Liver (tissue), 8 donors: ENCODE measurements at regions not wholly inside any gene's neighbourhood (a gene's known extent, or its start where the extent isn't known, plus 50 kb on each side); places are given as distances from the start of the nearest gene placed in this dataset.

Source experiments
- DNase-seq: peaks from one replicate; pipeline ENCODE4 v3.0.0-alpha.2; 2017; ENCODE audit warnings: low spot score
- H3K27ac ChIP-seq, 2 donors: one replicate each; pipeline ENCODE4 v1.7.0; 2013; ENCODE audit warnings: inconsistent platforms in 2 of 2, low read length in 2 of 2, control low read depth in 1 of 2, low read depth in 1 of 2, mild to moderate bottlenecking in 1 of 2
- H3K27me3 ChIP-seq, 4 donors: one replicate each; pipeline versions ENCODE4 v1.6.1 to v1.7.0; 2013; ENCODE audit warnings: low read length in 3 of 4, inconsistent platforms in 1 of 4, mild to moderate bottlenecking in 1 of 4, moderate library complexity in 1 of 4; ENCODE audit not compliant: control insufficient read depth in 4 of 4, insufficient read depth in 4 of 4
- H3K36me3 ChIP-seq, 4 donors: one replicate each; pipeline versions ENCODE4 v1.6.1 to v1.7.0; 2013; ENCODE audit warnings: low read length in 3 of 4, mild to moderate bottlenecking in 3 of 4, low read depth in 1 of 4, moderate library complexity in 1 of 4; ENCODE audit not compliant: control insufficient read depth in 4 of 4, insufficient read depth in 3 of 4
- H3K4me1 ChIP-seq, 4 donors: one replicate each; pipeline versions ENCODE4 v1.6.1 to v1.7.0; 2013; ENCODE audit warnings: low read length in 3 of 4, mild to moderate bottlenecking in 3 of 4, moderate library complexity in 1 of 4; ENCODE audit not compliant: control insufficient read depth in 4 of 4, insufficient read depth in 4 of 4
- H3K4me3 ChIP-seq, 3 donors: one replicate each; pipeline versions ENCODE4 v1.6.1 to v1.7.0; 2013; ENCODE audit warnings: low read length in 3 of 3, control low read depth in 1 of 3, low read depth in 1 of 3, mild to moderate bottlenecking in 1 of 3
- H3K9ac ChIP-seq, 2 donors: one replicate each; pipeline ENCODE4 v1.7.0; 2013; ENCODE audit warnings: low read length in 2 of 2, mild to moderate bottlenecking in 2 of 2, moderate library complexity in 2 of 2, control low read depth in 1 of 2, low read depth in 1 of 2
- H3K9me3 ChIP-seq, 4 donors: one replicate each; pipeline versions ENCODE4 v1.6.1 to v1.7.0; 2013; ENCODE audit warnings: low read length in 3 of 4; ENCODE audit not compliant: control insufficient read depth in 4 of 4
- FOXA2 ChIP-seq: IDR thresholded peaks from 2 replicates; pipeline ENCODE4 v1.6.1; 2016; ENCODE audit warnings: antibody characterized with exemption
- HNF4A ChIP-seq, 2 donors: conservative IDR thresholded peaks; 2 replicates each; pipeline ENCODE4 v1.6.1; 2016; ENCODE audit warnings: antibody characterized with exemption in 2 of 2, mild to moderate bottlenecking in 2 of 2
- HNF4G ChIP-seq: IDR thresholded peaks from 2 replicates; pipeline ENCODE4 v1.6.1; 2016; ENCODE audit warnings: antibody characterized with exemption
- JUND ChIP-seq, 2 donors: IDR thresholded peaks; 2 replicates each; pipeline ENCODE4 v1.6.1; 2016; ENCODE audit warnings: antibody characterized with exemption in 2 of 2
- RAD21 ChIP-seq, 2 donors: IDR thresholded peaks; 2 replicates each; pipeline ENCODE4 v1.6.1; 2016; ENCODE audit warnings: antibody characterized with exemption in 2 of 2, mild to moderate bottlenecking in 2 of 2
- RXRA ChIP-seq, 2 donors: IDR thresholded peaks; 2 replicates each; pipeline ENCODE4 v1.6.1; 2017 to 2018; ENCODE audit warnings: antibody characterized with exemption in 2 of 2, mild to moderate bottlenecking in 1 of 2
- TAF1 ChIP-seq: conservative IDR thresholded peaks from 2 replicates; pipeline ENCODE4 v1.6.1; 2016; ENCODE audit warnings: antibody characterized with exemption, mild to moderate bottlenecking
- YY1 ChIP-seq: IDR thresholded peaks from 2 replicates; pipeline ENCODE4 v1.6.1; 2016; ENCODE audit warnings: antibody characterized with exemption, mild to moderate bottlenecking
- WGBS: extraction: QIAGEN DNeasy Blood & Tissue Kit; methylation state at CpG from one replicate; pipeline ENCODE4 v1.1.7; 2013; 5-methylcytosine and 5-hydroxymethylcytosine counted together
- TF ChIP-seq, protein P1 (sequence below): IDR thresholded peaks from 2 replicates; pipeline ENCODE4 v1.6.1; 2016; ENCODE audit warnings: antibody characterized with exemption
- TF ChIP-seq, protein P2 (sequence below): fragments of 150-350 bp; IDR thresholded peaks from 2 replicates; pipeline ENCODE4 v1.5.1; 2017; ENCODE audit warnings: improper control_type of control experiment, low read depth, low read length; ENCODE audit not compliant: missing input control
- TF ChIP-seq, protein P3 (sequence below): IDR thresholded peaks from 2 replicates; pipeline ENCODE4 v1.6.1; 2016; ENCODE audit warnings: antibody characterized with exemption, mild to moderate bottlenecking
- donor health status: healthy.
- donor health status: healthy.
- donor health status: healthy.
- donor health status: healthy.
- donor health status: healthy.

DNA sequence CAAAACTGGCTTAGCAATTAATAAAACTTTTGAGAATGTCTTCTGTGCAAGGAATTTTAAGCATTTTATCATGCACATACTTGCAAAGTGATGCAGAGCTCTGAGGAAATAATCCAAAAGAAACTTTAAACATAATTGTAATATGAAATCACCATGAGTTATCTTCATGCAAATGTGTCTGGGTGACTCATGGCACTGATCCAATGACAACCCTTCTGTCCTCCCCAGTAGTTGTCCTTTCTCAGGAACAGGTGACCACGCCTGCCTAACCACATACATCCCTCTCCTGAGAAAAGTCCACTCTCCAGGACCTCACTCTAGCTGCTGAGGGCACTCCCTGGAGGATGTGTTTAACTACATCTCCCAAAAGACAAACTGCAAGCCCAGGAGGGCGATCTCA lies 530.6 kb upstream of the IL12A start (continued):
- TF ChIP-seq, protein P1, sequence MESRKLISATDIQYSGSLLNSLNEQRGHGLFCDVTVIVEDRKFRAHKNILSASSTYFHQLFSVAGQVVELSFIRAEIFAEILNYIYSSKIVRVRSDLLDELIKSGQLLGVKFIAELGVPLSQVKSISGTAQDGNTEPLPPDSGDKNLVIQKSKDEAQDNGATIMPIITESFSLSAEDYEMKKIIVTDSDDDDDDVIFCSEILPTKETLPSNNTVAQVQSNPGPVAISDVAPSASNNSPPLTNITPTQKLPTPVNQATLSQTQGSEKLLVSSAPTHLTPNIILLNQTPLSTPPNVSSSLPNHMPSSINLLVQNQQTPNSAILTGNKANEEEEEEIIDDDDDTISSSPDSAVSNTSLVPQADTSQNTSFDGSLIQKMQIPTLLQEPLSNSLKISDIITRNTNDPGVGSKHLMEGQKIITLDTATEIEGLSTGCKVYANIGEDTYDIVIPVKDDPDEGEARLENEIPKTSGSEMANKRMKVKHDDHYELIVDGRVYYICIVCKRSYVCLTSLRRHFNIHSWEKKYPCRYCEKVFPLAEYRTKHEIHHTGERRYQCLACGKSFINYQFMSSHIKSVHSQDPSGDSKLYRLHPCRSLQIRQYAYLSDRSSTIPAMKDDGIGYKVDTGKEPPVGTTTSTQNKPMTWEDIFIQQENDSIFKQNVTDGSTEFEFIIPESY, result no peak
- TF ChIP-seq RXRA (IDR thresholded peaks at IDR 0.05), result no peak
- no peak for TF ChIP-seq RAD21 (IDR thresholded peaks at IDR 0.05)

DNA sequence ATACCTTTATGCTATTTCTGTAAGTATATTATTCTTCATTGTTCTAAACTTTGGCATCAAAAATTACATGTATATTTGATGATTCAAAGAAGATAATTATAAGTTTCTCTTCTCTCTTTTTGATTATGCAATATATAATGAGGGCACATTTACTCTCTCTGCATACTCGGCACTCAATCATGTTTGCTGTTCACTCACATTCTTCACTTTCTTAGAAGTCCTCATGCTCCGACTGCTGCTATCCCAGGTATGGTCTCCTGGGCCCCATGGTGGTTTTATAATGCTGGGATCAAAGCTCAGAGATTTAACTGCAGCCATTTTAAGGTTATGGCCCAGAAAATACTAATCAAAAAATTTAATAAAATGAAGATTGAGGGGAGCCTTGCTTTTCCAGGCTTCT lies 529.7 kb upstream of the IL12A start:
- 71% methylated on average over 2 of the region's 2 CpGs for WGBS
- no peak for TF ChIP-seq RXRA (IDR thresholded peaks at IDR 0.05)
- no peak for TF ChIP-seq YY1
- TF ChIP-seq TAF1, result no peak
- no peak for TF ChIP-seq HNF4A (conservative IDR thresholded peaks at IDR 0.05)
- TF ChIP-seq, protein P2, sequence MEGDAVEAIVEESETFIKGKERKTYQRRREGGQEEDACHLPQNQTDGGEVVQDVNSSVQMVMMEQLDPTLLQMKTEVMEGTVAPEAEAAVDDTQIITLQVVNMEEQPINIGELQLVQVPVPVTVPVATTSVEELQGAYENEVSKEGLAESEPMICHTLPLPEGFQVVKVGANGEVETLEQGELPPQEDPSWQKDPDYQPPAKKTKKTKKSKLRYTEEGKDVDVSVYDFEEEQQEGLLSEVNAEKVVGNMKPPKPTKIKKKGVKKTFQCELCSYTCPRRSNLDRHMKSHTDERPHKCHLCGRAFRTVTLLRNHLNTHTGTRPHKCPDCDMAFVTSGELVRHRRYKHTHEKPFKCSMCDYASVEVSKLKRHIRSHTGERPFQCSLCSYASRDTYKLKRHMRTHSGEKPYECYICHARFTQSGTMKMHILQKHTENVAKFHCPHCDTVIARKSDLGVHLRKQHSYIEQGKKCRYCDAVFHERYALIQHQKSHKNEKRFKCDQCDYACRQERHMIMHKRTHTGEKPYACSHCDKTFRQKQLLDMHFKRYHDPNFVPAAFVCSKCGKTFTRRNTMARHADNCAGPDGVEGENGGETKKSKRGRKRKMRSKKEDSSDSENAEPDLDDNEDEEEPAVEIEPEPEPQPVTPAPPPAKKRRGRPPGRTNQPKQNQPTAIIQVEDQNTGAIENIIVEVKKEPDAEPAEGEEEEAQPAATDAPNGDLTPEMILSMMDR, result no peak
- no peak for TF ChIP-seq RAD21 (IDR thresholded peaks at IDR 0.05)
- no peak for TF ChIP-seq JUND (IDR thresholded peaks at IDR 0.05)
- TF ChIP-seq, protein P3, sequence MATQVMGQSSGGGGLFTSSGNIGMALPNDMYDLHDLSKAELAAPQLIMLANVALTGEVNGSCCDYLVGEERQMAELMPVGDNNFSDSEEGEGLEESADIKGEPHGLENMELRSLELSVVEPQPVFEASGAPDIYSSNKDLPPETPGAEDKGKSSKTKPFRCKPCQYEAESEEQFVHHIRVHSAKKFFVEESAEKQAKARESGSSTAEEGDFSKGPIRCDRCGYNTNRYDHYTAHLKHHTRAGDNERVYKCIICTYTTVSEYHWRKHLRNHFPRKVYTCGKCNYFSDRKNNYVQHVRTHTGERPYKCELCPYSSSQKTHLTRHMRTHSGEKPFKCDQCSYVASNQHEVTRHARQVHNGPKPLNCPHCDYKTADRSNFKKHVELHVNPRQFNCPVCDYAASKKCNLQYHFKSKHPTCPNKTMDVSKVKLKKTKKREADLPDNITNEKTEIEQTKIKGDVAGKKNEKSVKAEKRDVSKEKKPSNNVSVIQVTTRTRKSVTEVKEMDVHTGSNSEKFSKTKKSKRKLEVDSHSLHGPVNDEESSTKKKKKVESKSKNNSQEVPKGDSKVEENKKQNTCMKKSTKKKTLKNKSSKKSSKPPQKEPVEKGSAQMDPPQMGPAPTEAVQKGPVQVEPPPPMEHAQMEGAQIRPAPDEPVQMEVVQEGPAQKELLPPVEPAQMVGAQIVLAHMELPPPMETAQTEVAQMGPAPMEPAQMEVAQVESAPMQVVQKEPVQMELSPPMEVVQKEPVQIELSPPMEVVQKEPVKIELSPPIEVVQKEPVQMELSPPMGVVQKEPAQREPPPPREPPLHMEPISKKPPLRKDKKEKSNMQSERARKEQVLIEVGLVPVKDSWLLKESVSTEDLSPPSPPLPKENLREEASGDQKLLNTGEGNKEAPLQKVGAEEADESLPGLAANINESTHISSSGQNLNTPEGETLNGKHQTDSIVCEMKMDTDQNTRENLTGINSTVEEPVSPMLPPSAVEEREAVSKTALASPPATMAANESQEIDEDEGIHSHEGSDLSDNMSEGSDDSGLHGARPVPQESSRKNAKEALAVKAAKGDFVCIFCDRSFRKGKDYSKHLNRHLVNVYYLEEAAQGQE, result no peak
- Histone ChIP-seq H3K9me3 (peaks cover 0 to 1% (median 0%) of the 10 kb centered on the region in 4 donors), H3K9ac (no peak overlapping the region), H3K4me1 (no peaks in the 10 kb centered on the region), H3K27ac (no peak overlapping the region), H3K36me3 (no peaks in the 10 kb centered on the region), H3K27me3 (no peaks in the 10 kb centered on the region), H3K4me3 (no peak overlapping the region)
- DNase-seq, result no peak

DNA sequence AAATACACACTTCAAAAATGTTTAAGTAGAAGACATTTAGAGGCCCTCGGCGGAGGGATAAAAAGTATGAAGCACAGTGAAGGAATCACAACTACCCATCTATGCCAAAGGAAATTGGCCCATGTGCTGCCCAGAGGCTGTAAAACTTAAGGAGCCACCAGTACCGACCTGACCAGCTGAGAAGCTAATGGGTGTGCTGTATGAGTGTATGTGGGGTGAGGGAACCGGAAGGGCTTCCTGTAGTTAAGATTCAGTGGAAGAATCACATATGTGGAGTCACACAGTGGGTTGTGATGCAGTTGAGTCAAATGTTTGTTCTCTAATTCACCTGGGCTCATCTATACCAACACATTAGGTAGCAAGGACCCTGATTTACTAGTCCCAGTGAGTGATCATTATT lies 516.0 kb upstream of the IL12A start:
- Histone ChIP-seq H3K9me3 (no peaks in the 10 kb centered on the region), H3K4me1 (no peaks in the 10 kb centered on the region), H3K4me3 (no peak overlapping the region), H3K9ac (no peak overlapping the region), H3K27me3 (no peaks in the 10 kb centered on the region), H3K36me3 (no peaks in the 10 kb centered on the region), H3K27ac (no peak overlapping the region)
- WGBS, result 73% methylated on average over 4 of the region's 4 CpGs
- TF ChIP-seq FOXA2 (no peak), TAF1 (no peak), HNF4G (no peak)
- no peak for DNase-seq
